HG03565 (cell line): ENCODE measurements at regions not wholly inside any gene's neighbourhood (a gene's known extent, or its start where the extent isn't known, plus 50 kb on each side); places are given as distances from the start of the nearest gene placed in this dataset.

Source experiments
- ATAC-seq: cut with Tn5 transposase; IDR thresholded peaks from one replicate; pipeline ENCODE4 v1.9.1; 2021; ENCODE audit warnings: mild to moderate bottlenecking, moderate library complexity; ENCODE audit not compliant: unreplicated experiment

DNA sequence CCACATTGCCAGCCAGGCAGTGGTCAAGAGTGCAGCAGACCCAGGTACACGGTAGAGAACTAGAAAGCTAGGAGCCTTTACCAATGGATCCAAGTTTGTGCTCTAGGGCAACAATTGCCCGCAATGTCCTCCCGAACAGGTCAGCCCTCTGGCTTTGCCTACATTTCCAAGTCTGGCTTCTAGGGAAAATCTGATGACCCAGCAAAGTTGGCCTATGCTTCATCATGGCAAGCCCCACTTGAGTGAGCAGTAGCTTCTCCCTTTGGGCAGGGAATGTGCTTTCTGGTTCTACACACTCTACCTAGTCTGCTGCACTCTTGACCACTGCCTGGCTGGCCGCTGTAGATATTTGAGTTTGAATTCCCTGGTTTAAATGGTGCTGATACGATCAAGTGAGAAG is 361.6 kb upstream of the NR2F2 start:
- no peak for ATAC-seq

- ATAC-seq = no peak
Observed at GRCh38 chr15:95970326-95970725, 360.2 kb upstream of the NR2F2 start.

- ATAC-seq = no peak
Observed at GRCh38 chr15:95972041-95972553, 358.4 kb upstream of the NR2F2 start.

GRCh38 chr15:95972812-95973211 is 357.7 kb upstream of the NR2F2 start:
- ATAC-seq = no peak

DNA sequence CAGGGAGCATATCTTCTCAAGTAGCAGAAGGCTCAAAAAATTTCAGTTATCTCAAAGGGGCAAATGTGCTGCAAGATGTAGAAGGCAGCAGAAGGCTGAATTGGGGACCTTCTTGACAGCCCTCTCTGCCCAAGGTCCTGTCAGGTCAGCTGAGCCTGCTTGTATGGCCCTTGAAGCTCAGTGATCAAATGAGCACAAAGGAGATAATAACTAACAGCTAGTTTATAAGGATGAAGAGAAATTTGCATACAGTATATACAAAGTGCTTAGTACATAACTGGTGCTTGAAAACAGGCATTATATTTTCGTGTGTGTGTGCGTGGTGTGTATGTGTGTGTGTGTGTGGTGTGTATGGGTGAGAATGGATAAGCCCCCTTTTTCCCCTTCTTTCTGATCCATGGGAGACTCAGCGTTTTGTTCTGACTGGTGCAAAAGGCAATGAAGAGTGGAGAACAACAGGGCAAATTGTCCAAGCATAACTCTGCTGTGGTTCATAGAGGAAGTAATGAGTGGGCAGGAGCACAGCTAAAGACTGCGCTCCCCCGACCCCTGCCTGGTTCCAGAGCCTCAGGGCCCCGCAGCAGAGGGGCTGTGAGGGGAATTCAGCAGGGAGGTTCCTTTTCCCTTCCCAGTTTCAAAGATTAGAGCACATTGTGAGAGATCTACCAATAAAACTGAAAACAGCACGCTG is 356.8 kb upstream of the NR2F2 start:
- peak; percentile 74 for ATAC-seq

- peak; percentile 75 for ATAC-seq
Observed at GRCh38 chr15:95975212-95975611, 355.3 kb upstream of the NR2F2 start.

- ATAC-seq = no peak
Observed at GRCh38 chr15:95979286-95979685, 351.2 kb upstream of the NR2F2 start.

- ATAC-seq = no peak
Observed at GRCh38 chr15:95981209-95981608, 349.3 kb upstream of the NR2F2 start.

DNA sequence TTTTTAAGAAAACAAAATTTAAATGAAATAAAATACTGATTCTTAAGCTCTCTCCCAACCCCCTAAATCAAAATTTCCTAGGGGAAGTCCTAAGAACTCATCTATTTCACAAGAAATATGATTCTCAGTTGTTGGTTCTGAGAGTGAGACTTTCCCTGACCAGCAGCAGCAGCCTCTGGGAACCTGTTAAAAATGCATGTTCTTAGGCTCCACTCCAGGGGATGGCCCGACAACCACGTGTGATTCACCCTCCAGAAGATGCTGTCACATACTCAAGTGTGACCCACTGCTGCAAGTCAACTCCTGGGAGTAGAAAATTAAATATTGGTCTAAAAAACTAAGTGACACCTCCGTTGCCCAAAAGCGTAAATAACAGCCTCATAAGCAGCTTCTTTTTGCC is 343.2 kb upstream of the NR2F2 start:
- no peak for ATAC-seq

DNA sequence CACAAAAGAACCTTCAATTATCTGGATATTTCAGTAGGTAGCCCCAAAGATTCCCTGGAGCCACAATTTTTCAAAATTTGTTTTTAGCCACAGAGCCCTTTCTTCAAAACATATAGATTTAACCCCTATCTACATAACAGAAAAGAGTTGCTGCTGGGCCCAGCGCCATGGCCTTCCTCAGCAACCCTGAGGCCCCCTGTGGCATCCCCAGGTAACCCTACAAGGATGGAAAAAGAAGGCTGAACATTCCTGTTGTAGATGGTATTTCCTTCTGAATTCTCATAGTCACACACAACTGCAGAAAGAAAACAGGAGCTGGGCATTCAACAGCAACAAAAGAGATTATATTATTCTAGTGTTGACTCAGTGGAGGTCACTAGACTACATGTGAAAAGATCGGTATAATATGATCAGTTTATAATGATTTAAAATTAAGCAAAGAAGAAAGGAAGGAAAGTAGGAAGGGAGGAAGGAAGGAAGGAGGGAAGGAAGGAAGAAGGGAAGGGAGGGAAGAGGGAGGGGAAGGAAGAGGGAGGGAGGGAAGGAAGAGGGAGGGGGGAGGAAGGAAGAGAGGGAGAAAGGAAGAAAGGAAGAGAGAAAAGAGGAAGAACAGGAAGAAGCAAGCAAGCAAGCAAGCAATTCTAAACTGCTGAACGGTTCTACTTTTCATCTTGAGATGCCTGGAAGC is 342.5 kb upstream of the NR2F2 start:
- no peak for ATAC-seq

GRCh38 chr15:95988574-95988887 is 342.0 kb upstream of the NR2F2 start:
- no peak for ATAC-seq

GRCh38 chr15:95989392-95989791 is 341.1 kb upstream of the NR2F2 start:
- ATAC-seq = no peak

DNA sequence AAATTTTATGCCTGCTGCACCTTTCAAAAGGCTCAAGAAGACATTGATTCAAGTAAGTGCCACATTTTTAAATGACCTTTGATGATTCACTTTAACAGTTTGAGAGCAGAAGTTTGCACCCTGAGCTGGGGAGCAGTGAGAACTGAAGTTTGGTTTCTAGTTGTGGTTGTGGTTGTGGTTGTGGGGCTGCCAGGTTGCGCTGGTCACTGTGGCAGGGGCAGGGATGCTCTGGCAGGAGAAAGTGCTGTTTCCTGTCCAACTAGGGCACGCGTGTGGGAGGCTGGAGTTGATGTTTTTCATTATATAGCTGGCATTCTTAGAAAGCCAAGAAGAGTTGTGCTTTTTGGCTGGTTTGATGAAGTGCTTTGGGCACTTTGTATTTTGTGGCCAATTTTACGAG is 339.7 kb upstream of the NR2F2 start:
- ATAC-seq = peak; percentile 37

GRCh38 chr15:95994418-95994817 is 336.1 kb upstream of the NR2F2 start:
- ATAC-seq = no peak

DNA sequence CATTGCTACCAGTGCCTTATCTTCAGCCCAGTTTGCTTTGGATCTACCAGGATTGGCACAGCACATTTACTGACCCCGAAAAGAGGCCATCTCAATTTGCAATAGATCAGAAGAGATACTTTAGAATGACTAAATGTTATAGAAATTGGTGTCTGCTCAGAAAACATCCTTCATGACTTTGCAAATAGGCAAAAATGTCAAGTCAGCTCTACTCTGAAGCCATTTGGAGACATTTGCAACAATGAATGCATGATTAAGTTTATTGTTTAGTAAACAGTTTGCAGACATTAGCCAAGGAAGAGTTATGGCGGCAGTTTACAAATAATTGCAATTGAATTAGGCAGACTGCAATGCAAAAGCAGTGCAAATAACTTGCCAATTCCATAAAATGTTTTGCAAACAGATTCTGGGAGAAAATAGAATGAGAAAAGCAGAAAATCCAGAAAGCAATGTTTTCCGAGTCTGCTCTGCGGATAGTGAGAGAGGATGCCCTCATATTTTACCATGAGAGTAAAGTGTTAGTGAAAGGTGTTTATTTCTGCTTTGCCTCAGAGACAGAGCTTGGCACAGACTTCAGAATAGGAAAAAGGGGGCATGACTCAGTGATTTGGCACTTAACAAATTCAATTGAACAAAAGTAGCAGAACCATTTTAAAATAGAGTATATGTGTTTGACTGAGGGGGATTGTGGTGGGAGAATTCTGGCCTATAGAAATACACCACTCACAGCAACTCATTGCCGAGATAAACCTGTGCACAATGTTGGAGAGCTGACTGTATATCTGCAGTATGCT is 334.9 kb upstream of the NR2F2 start:
- no peak for ATAC-seq

GRCh38 chr15:95996494-95996893 is 334.0 kb upstream of the NR2F2 start:
- no peak for ATAC-seq

- no peak for ATAC-seq
Observed at GRCh38 chr15:95998935-95999334, 331.6 kb upstream of the NR2F2 start.

DNA sequence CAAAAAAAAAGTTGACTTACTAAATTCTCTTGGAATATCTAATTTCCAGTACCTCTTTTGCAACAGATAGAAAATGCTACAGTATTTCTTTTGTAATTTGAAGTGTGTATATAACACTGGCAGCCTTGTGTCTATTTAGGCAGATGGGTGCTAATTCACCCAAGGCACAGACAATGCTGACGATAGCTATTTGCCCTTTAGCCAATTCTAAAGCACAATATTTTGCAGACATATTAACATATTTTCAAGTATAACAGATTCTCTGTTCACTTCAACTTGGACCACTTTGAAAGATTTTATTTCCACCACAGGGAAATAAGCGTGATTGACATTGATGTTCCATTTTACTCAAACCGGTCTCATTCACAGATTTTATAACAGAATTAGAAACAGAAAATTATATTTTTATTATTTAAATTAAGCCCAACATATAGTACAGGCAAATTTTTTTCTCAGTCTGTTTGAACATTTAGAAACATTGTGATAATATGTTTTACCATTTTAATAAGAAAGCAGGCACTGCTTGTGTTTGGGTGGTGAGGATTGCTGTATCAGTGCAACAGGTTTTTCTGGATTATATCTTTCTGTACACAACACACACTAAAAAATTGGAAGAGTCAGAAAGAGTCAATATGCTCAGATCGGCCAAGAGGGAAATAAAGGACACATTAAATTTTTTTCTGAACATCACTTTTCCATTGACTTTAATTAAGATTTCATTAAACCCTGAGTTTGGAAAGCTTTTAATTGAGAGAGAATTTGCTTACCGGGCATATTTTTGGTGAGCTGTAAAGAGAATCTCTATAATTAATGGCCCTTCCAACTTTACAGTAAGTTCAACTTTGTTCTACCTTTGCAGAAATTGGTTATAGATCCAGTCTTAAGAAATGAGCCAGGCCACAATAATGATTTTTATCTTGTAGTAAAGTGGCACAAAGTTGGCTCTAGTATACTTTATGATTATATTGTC is 327.3 kb upstream of the NR2F2 start:
- ATAC-seq = no peak

GRCh38 chr15:96005906-96006305 is 324.6 kb upstream of the NR2F2 start:
- ATAC-seq = no peak

GRCh38 chr15:96011136-96011535 is 319.4 kb upstream of the NR2F2 start:
- no peak for ATAC-seq

GRCh38 chr15:96014939-96015338 is 315.6 kb upstream of the NR2F2 start:
- ATAC-seq = no peak
